Epithelial cell of esophagus (primary cell): ENCODE measurements at regions not wholly inside any gene's neighbourhood (a gene's known extent, or its start where the extent isn't known, plus 50 kb on each side); places are given as distances from the start of the nearest gene placed in this dataset.

Experiments
- DNase-seq: peaks from one replicate; pipeline ENCODE4 v3.0.0; 2010; ENCODE audit warnings: low read depth
- H3K4me3 ChIP-seq: 2 replicates; pipeline ENCODE4 v1.5.1; 2011; ENCODE audit warnings: mild to moderate bottlenecking, low read length, control low read depth
- CTCF ChIP-seq: IDR thresholded peaks from 2 replicates; pipeline ENCODE4 v1.5.1; 2011; ENCODE audit warnings: low read depth, mild to moderate bottlenecking, low read length, control low read depth, inconsistent platforms; ENCODE audit not compliant: insufficient read depth; ENCODE audit errors: missing control alignments

- no peak overlapping the region for H3K4me3 ChIP-seq
- TF ChIP-seq CTCF: no peak
- DNase-seq: peak; percentile 20
These were observed 754.4 kb upstream of the IGFBP3 start for GRCh38 chr7:46675456-46675855.

- H3K4me3 ChIP-seq: no peak overlapping the region
- no peak for DNase-seq
- TF ChIP-seq CTCF: no peak
These were observed 751.8 kb upstream of the IGFBP3 start for GRCh38 chr7:46672861-46673260.

- no peak for DNase-seq
- H3K4me3 ChIP-seq: no peak overlapping the region
- no peak for TF ChIP-seq CTCF
These were observed 750.2 kb upstream of the IGFBP3 start for GRCh38 chr7:46671108-46671769.

GRCh38 chr7:46669028-46669427 is 748.0 kb upstream of the IGFBP3 start:
- no peak overlapping the region for H3K4me3 ChIP-seq
- no peak for DNase-seq
- no peak for TF ChIP-seq CTCF

- no peak for TF ChIP-seq CTCF
- no peak for DNase-seq
- H3K4me3 ChIP-seq: no peak overlapping the region
These were observed 743.4 kb upstream of the IGFBP3 start for GRCh38 chr7:46664453-46664852.

- no peak for DNase-seq
- no peak for TF ChIP-seq CTCF
- H3K4me3 ChIP-seq: no peak overlapping the region
These were observed 742.0 kb upstream of the IGFBP3 start for GRCh38 chr7:46663025-46663424.

- TF ChIP-seq CTCF: no peak
- DNase-seq: no peak
- H3K4me3 ChIP-seq: no peak overlapping the region
These were observed 740.4 kb upstream of the IGFBP3 start for GRCh38 chr7:46661431-46661830.
